ENCODE measurements at regions not wholly inside any gene's neighbourhood (a gene's known extent, or its start where the extent isn't known, plus 50 kb on each side); places are given as distances from the start of the nearest gene placed in this dataset.

DNA sequence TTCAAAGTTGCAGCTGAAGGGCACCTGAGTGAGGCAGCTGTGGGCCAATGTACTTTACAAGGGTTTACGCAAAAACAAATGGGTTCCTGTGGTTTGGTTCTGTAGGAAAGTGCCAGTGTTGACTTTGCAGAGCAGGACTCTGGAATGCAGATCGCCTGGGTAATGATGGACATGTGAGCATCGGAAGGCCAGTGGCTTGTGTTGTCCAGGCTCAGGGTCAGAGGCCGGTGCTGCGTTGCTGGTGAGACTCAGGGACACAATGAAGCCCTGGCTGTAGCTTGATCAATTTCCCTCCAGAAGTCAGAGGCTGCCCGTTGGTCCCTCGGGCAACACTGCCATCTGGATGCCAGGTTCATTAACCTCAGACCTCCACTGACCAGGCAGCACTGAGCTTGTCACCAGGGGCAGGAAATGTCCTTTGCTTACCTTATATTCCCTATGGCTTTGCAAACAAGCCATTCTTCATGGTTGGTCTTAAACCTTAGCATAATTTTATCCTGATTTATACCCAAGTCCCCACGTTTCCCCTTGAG, 753.4 kb downstream of the QKI start:
- TF ChIP-seq, protein P1, sequence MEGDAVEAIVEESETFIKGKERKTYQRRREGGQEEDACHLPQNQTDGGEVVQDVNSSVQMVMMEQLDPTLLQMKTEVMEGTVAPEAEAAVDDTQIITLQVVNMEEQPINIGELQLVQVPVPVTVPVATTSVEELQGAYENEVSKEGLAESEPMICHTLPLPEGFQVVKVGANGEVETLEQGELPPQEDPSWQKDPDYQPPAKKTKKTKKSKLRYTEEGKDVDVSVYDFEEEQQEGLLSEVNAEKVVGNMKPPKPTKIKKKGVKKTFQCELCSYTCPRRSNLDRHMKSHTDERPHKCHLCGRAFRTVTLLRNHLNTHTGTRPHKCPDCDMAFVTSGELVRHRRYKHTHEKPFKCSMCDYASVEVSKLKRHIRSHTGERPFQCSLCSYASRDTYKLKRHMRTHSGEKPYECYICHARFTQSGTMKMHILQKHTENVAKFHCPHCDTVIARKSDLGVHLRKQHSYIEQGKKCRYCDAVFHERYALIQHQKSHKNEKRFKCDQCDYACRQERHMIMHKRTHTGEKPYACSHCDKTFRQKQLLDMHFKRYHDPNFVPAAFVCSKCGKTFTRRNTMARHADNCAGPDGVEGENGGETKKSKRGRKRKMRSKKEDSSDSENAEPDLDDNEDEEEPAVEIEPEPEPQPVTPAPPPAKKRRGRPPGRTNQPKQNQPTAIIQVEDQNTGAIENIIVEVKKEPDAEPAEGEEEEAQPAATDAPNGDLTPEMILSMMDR (IDR thresholded peaks at IDR 0.05; ENCODE audit: insufficient read depth, low read depth, low read length): no peak
- no peak for TF ChIP-seq EZH2 (IDR thresholded peaks at IDR 0.05; ENCODE audit: insufficient read depth, low read length)
